Endothelial cell of umbilical vein (primary cell): ENCODE measurements at regions not wholly inside any gene's neighbourhood (a gene's known extent, or its start where the extent isn't known, plus 50 kb on each side); places are given as distances from the start of the nearest gene placed in this dataset.

Experiments used
- BruUV-seq: library from RNA; stranded (reverse); fragments of 400-500 nt; replicated peaks from 2 replicates; lab custom pipeline; 2021; lab: Mats Ljungman, UMichigan
- CTCF ChIA-PET: fragments of 300-600, 350-600 bp; sonication (Branson Sonifier 250); formaldehyde crosslinking; loops from one replicate; lab custom pipeline; 2021; ENCODE audit warnings: antibody characterized with exemption, inconsistent platforms; lab: Charles Lee
- POLR2A ChIA-PET: fragments of 300-600, 350-600 bp; sonication (Branson Sonifier 250); formaldehyde crosslinking; loops from one replicate; lab custom pipeline; 2021; ENCODE audit warnings: antibody characterized with exemption, inconsistent platforms; lab: Charles Lee
- DNase-seq: peaks from one replicate; pipeline ENCODE4 v3.0.0-alpha.2; 2011; ENCODE audit warnings: low read depth, low spot score
- FAIRE-seq: peaks from 2 replicates; lab custom pipeline; 2011; peaks lifted over from hg19 to GRCh38; lab: Jason Lieb, UNC
- H2AFZ ChIP-seq: 2 replicates; pipeline ENCODE4 v1.6.0; 2012; ENCODE audit warnings: low read depth, low read length, control low read depth, inconsistent platforms
- H3K27ac ChIP-seq: 2 replicates; pipeline ENCODE4 v1.5.1; 2011; ENCODE audit warnings: low read depth, mild to moderate bottlenecking, control low read depth, low read length, moderate library complexity; ENCODE audit not compliant: insufficient read depth
- H3K27me3 ChIP-seq, 2 experiments: 2 replicates each; pipeline versions ENCODE4 v1.6.0 to v1.6.1; 2011; ENCODE audit warnings: low read length in 2 of 2, mixed read lengths in 1 of 2; ENCODE audit not compliant: control insufficient read depth in 2 of 2, insufficient read depth in 2 of 2
- H3K36me3 ChIP-seq, 2 experiments: 2 replicates in 1 of 2; 3 replicates in 1 of 2; pipeline ENCODE4 v1.5.1; 2011; ENCODE audit warnings: low read length in 2 of 2, mild to moderate bottlenecking in 1 of 2, moderate library complexity in 1 of 2; ENCODE audit not compliant: control insufficient read depth in 2 of 2, insufficient read depth in 2 of 2; ENCODE audit errors: extremely low read depth in 1 of 2
- H3K4me1 ChIP-seq: 3 replicates; pipeline ENCODE4 v1.5.1; 2011; ENCODE audit warnings: mild to moderate bottlenecking, low read length; ENCODE audit not compliant: control insufficient read depth, insufficient read depth; ENCODE audit errors: extremely low read depth
- H3K4me2 ChIP-seq: 2 replicates; pipeline ENCODE4 v1.6.1; 2011; ENCODE audit warnings: low read length, control low read depth, mixed read lengths; ENCODE audit not compliant: insufficient read depth
- H3K4me3 ChIP-seq, 3 experiments: fragments of 200-600 bp in 1 of 3; sonication (generic), shearing (Covaris generic) in 1 of 3; replicated peaks in 1 of 3; 2 replicates each; pipeline ENCODE4 v1.5.1; 2011 to 2016; ENCODE audit warnings: control low read depth in 3 of 3, low read length in 3 of 3, mild to moderate bottlenecking in 2 of 3, inconsistent platforms in 1 of 3, low read depth in 1 of 3, moderate library complexity in 1 of 3; ENCODE audit not compliant: insufficient read depth in 1 of 3
- H3K79me2 ChIP-seq: 2 replicates; pipeline ENCODE4 v1.6.0; 2012; ENCODE audit warnings: low read length, inconsistent platforms; ENCODE audit not compliant: control insufficient read depth, insufficient read depth
- H3K9ac ChIP-seq: replicated peaks from 2 replicates; pipeline ENCODE3; 2011; ENCODE audit warnings: low read length, control low read depth; ENCODE audit not compliant: insufficient read depth; ENCODE audit errors: extremely low read depth
- H3K9me1 ChIP-seq: replicated peaks from 3 replicates; pipeline ENCODE4 v1.6.0; 2011; ENCODE audit warnings: mild to moderate bottlenecking, low read length; ENCODE audit not compliant: control insufficient read depth, insufficient read depth; ENCODE audit errors: extremely low read depth
- H3K9me3 ChIP-seq: replicated peaks from 2 replicates; pipeline ENCODE4 v1.5.1; 2012; ENCODE audit warnings: low read length, inconsistent platforms; ENCODE audit not compliant: control insufficient read depth, insufficient read depth
- H4K20me1 ChIP-seq: replicated peaks from 2 replicates; pipeline ENCODE3; 2011; ENCODE audit warnings: mild to moderate bottlenecking, low read length; ENCODE audit not compliant: control insufficient read depth, insufficient read depth; ENCODE audit errors: extremely low read depth
- CTCF ChIP-seq, 2 donors: IDR thresholded peaks; 1 replicate in 1 of 2; 2 replicates in 1 of 2; pipeline ENCODE4 v1.5.1; 2011; ENCODE audit warnings: low read length in 2 of 2, mild to moderate bottlenecking in 2 of 2, moderate library complexity in 2 of 2, control low read depth in 1 of 2, inconsistent platforms in 1 of 2, low read depth in 1 of 2; ENCODE audit not compliant: insufficient read depth in 1 of 2; ENCODE audit errors: extremely low read depth in 1 of 2
- EZH2 ChIP-seq: IDR thresholded peaks from 2 replicates; pipeline ENCODE4 v1.6.1; 2012; ENCODE audit warnings: borderline replicate concordance, low read depth, mild to moderate bottlenecking, moderate library complexity, low read length, inconsistent platforms; ENCODE audit not compliant: severe bottlenecking
- FOS ChIP-seq: IDR thresholded peaks from 2 replicates; pipeline ENCODE4 v1.6.1; 2011; ENCODE audit warnings: mild to moderate bottlenecking, low read length, moderate library complexity, borderline replicate concordance; ENCODE audit not compliant: insufficient read depth
- GATA2 ChIP-seq: IDR thresholded peaks from 2 replicates; pipeline ENCODE4 v1.7.0; 2011; ENCODE audit warnings: low read depth, mild to moderate bottlenecking, moderate library complexity, mixed read lengths, low read length; ENCODE audit not compliant: insufficient read length, insufficient read depth
- JUN ChIP-seq: IDR thresholded peaks from 2 replicates; pipeline ENCODE4 v1.6.1; 2011; ENCODE audit warnings: borderline replicate concordance, low read depth; ENCODE audit not compliant: insufficient read length, insufficient read depth
- MYC ChIP-seq: IDR thresholded peaks from one replicate; pipeline ENCODE4 v1.6.1; 2011; ENCODE audit warnings: mild to moderate bottlenecking, low read depth, low read length
- POLR2A ChIP-seq: IDR thresholded peaks from 2 replicates; pipeline ENCODE4 v1.6.1; 2012; ENCODE audit warnings: low read depth, mild to moderate bottlenecking, control low read depth, low read length
- POLR2AphosphoS5 ChIP-seq: IDR thresholded peaks from 2 replicates; pipeline ENCODE4 v1.6.1; 2012; ENCODE audit warnings: low read depth, mild to moderate bottlenecking, control low read depth, low read length, moderate library complexity; ENCODE audit not compliant: insufficient read depth
- dilution Hi-C: fragments of 300-500 bp; cut with MboI; formaldehyde crosslinking; loops from one replicate; pipeline ENCODE4 v1.15.0; 2019; ENCODE audit warnings: low sequenced_read_pairs; ENCODE audit not compliant: extremely low pct_ligation_motif_present
- intact Hi-C: fragments of 100-400 bp; cut with micrococcal nuclease; formaldehyde crosslinking; loops from one replicate; pipeline ENCODE4 v1.10.0; 2022
- TF ChIP-seq, protein P1 (sequence below): IDR thresholded peaks from 2 replicates; pipeline ENCODE4 v1.6.1; 2011; ENCODE audit not compliant: insufficient read depth, insufficient read length

GRCh38 chr18:43442131-43442530, 164.8 kb upstream of the SYT4 start:
- Histone ChIP-seq H4K20me1 (no peaks in the 10 kb centered on the region), H3K27me3 (no peaks in the 10 kb centered on the region), H3K9me1 (no peaks in the 10 kb centered on the region), H3K79me2 (no peaks in the 10 kb centered on the region), H3K9me3 (peaks cover 2% of the 10 kb centered on the region), H3K4me2 (no peak overlapping the region), H3K4me3 (no peak overlapping the region), H3K9ac (no peak overlapping the region), H3K4me1 (no peaks in the 10 kb centered on the region), H3K36me3 (no peaks in the 10 kb centered on the region), H2AFZ (no peak overlapping the region), H3K27ac (no peak overlapping the region)
- no peak for FAIRE-seq
- no peak for TF ChIP-seq JUN
- no peak for TF ChIP-seq EZH2
- no peak for TF ChIP-seq POLR2AphosphoS5
- no peak for TF ChIP-seq CTCF (IDR thresholded peaks at IDR 0.05; ENCODE audit: extremely low read depth in 1 of 2, insufficient read depth in 1 of 2, low read depth in 1 of 2, low read length in 2 of 2)
- no peak for TF ChIP-seq POLR2A
- no peak for TF ChIP-seq MYC
- TF ChIP-seq, protein P1, sequence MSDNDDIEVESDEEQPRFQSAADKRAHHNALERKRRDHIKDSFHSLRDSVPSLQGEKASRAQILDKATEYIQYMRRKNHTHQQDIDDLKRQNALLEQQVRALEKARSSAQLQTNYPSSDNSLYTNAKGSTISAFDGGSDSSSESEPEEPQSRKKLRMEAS, result no peak
- no peak for TF ChIP-seq FOS
- no peak for TF ChIP-seq GATA2
- POLR2A ChIA-PET, result no interaction called here
- no TSS peak for BruUV-seq
- DNase-seq, result no peak
- dilution Hi-C loops (no loop called here), intact Hi-C loops (no loop called here)
- CTCF ChIA-PET, result no interaction called here
